ENCODE measurements at regions not wholly inside any gene's neighbourhood (a gene's known extent, or its start where the extent isn't known, plus 50 kb on each side); places are given as distances from the start of the nearest gene placed in this dataset.
"Not testable (repeated sequence)": the region's sequence is repeated elsewhere in the genome, so short reads cannot be mapped to it uniquely, and the experiment has no call there.

DNA sequence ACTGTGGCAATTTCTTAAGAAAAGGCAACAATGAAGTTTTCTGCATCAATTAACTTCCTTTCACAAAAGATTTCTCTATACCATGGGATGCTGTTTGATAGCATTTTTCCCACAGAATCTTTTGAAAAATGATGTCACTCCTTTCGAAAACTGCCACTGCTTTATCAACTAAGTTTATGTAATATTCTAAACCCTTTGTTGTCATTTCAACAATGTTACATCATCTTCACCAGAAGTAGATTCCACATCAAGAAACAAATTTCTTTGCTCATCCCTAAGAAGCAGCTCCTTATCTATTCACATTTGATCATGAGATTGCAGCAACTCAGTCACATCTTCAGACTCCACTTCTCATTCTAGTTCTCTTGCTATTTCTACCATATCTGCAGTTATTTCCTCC is 116.1 kb upstream of the KCND3 start:
- no peak for DNase-seq
- ATAC-seq = no peak

DNA sequence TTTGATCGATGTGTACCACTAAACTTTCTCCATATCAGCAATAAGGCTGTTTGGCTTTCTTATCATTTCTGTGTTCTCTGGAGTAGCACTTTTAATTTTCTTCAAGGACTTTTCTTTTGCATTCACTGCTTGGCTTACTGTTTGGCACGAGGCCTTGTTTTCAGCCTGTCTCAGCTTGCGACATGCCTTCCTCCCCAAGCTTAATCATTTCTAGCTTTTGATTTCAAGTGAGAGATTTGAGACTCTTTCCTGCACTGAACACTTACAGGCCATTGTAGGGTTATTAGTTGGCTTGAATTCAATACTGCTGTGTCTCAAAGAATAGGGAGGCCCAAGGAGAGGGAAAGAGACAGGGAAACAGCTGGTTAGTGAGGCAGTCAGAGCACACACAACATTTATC is 120.6 kb upstream of the KCND3 start:
- no peak for ATAC-seq

DNA sequence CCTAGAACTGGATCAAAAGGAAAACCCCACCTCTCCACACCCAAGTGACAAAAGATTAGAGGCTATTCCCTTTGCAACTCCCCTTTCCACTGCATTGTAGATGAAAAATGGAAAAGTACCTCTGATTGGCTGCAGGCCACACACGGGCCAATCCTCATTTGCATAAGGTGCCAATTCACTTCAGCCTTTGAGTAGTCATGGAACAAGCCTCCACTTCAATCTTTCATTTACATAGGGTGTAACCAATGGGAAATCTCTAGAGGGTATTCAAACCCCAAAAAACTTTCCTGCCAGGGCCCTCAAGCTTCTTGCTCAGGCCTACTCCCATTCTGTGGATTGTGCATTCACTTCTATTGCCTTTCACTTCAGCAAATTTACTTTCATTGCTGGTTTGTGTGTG is 122.3 kb upstream of the KCND3 start:
- DNase-seq (no peak), ATAC-seq (no peak)

More for the DNA sequence above, 120.6 kb upstream of the KCND3 start:
- no peak for DNase-seq

DNA sequence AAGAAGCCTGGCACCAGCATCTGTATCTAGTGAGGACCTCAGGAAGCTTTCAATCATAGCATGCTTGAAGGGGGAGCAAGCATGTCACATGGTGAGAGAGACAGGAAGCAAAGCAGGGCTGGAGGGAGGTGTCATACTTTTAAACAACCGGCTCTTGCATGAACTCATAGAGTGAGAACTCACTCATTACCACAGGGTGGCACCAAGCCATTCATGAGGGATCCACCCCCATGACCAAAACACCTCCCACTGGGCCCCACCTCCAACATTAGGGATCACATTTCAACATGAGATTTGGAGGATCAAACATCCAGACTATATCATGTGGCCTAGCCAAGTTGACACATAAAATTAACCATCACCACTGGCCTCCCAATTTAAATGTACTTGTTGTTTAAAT is 125.1 kb upstream of the KCND3 start:
- DNase-seq = no peak
- no peak for ATAC-seq

DNA sequence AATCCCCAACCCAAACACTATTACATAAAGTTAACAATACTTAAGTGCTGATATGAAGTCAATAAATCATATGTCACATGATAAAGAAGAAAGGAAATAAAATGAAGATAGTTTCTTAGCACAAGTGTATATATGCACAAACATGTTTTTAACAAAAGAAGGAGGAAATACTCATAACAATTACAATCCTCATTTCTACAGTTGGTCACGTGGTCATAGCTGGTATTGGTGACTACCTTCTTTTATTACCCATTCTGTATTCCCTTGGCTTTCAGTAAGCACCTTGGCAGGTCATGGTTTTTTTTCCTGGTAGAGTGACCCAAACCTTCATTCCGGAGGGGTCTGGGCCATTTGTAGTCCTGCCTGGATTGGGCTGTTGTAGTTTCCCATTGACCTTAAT is 137.1 kb upstream of the KCND3 start:
- DNase-seq = no peak
- no peak for ATAC-seq

DNA sequence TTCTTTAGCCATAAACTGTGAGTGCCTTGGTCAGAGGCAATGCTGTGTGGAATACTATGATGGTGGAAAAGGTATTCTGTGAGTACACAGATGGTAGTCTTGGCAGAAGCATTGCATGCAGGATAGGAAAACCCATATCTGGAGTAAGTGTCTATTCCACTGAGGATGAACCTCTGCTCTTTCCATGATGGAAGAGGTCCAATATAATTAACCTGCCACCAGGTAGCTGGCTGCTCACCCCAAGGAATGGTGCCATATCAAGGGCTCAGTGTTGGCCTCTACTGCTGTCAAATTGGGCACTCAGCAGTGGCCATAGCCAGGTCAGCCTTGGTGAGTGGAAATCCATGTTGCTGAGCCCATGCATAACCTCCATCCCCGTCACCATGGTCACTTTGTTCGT is 138.1 kb upstream of the KCND3 start:
- DNase-seq, ATAC-seq: not testable (repeated sequence)

DNA sequence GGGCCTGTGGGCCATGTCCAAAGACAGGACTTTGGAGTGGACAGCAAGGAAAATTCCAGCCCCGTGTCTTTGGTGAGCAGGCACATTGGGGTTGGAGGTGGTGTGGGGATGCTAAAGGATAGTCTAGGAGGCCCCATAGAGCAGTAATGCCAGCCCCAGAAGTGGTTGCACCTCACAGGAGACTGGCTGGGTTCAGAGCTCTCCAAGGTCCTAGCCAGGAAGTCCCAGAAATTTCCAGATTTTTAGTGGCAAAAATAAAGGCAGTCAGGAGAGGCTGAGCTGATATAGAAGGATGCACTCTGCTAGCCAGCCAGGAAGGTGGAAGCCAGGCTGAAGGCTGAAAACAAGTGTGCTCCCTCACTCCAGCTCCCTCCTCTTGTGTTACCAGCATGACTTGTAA is 144.0 kb upstream of the KCND3 start:
- DNase-seq = no peak
- no peak for ATAC-seq

DNA sequence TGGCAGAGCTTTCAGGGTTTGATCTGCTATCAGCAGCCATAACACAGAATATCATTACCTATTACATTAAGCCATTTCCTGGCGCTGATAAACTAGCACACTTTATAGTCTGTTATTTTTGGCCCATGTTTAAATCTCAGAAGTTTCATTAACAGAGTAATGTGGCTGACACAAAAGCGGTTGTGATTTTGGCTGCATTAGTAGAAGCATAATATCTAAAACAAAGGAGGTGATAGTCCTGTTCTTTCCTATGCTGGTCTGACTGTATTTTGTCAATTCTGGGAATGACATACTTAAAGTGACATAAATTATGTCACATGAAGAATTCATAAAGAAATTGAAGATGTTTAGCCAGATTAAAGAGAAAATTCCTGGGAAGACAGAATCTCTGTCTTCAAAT is 151.3 kb upstream of the KCND3 start:
- ATAC-seq = no peak
- no peak for DNase-seq

DNA sequence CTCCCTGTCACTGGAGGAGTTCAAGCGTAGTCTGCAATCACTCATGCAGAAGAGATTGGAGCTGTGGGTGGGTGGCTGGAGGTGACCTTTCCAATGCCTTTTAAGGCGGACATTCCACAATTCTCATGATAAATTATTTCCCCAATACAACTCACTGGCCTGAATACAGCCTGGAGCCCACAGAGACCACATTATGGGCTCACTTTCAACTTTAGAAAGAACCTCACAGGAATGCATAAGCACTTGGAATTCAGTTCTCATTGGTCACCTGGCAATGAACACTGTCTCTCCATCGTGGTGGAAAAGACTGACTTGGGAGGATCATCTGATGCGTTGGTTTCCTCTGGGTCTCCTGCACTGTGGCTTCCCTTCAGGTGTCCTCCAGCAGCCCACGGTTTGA is 151.8 kb upstream of the KCND3 start:
- ATAC-seq (no peak), DNase-seq (no peak)

DNA sequence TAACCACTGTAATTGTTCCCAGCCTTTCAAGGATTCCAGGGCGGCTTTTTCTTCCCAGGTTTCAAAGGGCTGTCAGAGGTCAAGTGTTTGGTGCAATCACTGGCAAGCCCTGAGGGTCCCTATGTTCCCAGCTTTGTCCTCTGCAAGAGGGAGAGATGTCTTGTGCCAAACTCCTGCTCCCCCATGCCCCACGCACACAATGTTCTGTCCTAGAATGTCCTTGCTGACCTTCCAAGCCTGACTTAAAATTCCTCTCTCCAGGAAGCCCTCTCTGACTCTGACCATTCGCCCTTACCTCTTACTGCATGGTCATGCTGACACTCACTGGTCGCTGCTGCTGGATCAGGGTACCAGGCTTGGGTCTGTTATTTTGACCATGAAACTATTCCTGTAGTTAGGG is 152.5 kb upstream of the KCND3 start:
- no peak for DNase-seq
- ATAC-seq = no peak

DNA sequence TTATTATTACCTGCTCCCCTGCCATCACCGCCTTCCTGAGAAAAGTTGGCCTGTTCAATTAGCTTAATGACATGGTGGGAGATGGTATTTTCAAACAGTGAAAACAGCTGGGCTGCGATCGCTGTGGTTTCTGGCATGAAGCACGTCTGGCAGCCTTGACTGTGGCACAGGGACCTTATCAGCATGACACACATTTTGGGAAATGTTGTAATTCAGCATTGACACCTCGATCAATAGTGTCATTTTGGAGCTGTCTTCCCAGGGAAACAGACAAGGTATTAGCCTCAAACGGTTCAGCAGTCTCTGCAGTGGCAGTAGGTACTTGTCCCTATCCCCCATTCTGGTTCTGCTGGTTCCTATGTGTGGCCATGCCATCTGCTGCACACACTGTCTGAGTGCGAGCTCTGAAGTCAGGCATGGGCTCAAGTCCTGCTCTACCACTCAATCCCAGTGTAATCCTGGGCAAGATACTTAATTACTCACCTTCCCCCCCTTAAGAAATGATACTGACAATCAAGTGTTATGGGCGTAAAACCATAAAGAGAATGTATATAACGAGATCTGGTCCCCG is 154.5 kb upstream of the KCND3 start:
- no peak for ATAC-seq

DNA sequence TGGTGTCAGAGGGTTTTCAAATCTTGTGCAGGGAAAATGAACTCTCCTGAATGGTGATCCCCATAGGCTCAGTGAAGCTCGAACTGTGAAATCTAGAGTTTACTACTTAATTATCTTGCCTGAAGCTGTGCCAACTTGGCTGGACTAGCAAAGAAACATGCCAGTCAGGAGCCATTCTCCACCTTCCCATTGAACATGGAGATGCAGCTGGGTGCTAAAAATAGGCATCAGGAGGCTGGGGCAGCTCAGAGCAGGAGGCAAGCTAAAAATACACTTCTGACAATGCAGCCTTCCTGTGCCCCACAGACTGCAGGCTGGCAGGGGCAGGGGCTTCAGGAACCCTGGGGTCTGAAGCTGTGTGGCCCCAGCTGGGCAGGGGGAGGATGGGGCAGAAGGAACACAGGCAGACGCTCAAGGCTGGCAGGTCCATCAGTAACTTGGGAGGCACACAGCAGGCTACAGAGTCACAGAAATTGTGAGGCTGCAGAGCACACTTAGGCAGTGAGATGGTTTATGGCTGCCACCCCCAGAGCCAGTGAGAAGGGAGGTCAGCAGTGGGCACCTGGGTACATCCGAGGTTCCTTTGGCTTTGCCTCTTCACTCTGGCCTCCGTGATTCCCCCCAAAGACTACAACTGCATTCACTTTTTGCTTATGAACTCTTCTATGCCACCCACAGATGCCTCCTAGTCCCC is 155.4 kb upstream of the KCND3 start:
- ATAC-seq (no peak), DNase-seq (no peak)

More for the DNA sequence above, 154.5 kb upstream of the KCND3 start:
- DNase-seq = no peak

DNA sequence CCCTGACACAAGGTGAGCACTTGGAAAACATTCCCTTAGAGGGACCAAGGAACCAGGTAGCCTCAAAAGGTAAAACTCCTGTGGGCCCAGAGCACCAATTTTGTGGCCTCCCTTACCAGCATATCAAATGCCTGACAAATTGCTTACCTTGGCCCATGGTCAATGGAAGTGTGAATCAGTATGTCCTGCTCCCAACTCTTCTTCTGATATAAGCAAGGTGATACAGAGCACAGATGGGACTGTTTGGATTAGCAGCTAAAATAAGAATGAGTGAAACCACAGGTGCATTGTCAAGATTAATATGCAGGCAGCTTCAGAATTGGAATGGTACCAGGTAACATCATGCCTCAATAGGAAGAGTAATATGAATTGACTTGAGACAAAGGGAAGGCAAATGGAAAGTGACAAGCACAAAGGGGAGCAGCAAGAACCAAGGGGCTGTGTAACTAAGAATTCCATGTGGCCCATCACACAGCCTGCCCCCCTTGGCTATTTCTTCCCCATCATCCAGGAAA is 156.8 kb upstream of the KCND3 start:
- DNase-seq (no peak), ATAC-seq (no peak)

DNA sequence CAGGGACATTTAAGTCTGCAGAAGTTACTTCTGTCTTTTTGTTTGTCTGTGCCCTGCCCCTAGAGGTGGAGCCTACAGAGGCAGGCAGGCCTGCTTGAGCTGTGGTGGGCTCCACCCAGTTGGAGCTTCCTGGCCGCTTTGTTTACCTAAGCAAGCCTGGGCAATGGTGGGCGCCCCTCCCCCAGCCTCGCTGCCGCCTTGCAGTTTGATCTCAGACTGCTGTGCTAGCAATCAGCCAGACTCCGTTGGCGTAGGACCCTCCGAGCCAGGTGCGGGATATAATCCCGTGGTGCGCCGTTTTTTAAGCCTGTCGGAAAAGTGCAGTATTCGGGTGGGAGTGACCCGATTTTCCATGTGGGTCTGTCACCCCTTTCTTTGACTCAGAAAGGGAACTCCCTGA is 170.7 kb upstream of the KCND3 start:
- DNase-seq, ATAC-seq: not testable (repeated sequence)

DNA sequence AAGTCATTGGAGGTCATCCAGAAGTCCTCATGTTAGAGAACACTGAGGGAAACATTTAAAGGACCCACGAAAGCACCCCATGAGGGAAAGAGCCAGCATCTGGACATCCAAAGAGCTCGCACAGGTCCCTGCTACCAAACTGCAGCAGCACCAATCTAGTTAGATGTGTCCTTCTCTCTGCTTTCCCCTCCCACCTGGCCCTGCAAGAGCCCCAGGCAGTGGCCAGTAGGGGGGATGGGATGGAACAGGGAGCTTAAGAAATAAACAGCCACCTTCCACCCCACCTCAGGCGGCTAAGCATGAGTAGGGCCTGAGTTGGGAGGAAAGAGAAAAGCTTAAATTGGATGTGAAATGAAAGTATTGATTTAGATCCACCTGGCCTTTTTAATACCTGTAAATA is 175.9 kb upstream of the KCND3 start:
- no peak for ATAC-seq
- DNase-seq = no peak

DNA sequence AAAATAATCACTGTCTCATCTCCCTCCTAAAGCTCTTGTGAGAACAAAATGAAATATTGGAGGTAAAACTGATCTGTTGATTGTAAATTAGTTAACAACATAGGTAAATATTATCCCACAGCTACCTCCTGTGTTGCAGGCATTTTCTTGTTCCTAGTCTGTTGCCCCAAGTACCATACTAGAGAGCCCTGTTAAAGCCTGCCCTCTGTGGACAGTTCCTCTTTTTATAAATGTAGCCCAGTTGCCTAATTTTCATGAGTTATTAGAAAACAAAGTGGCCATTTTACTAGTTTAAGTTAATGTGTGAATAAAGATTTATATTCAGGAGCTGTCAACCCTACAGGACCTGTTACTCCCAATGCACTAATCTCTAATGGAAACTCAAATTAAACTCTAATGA is 180.0 kb upstream of the KCND3 start:
- no peak for ATAC-seq
- DNase-seq = no peak

DNA sequence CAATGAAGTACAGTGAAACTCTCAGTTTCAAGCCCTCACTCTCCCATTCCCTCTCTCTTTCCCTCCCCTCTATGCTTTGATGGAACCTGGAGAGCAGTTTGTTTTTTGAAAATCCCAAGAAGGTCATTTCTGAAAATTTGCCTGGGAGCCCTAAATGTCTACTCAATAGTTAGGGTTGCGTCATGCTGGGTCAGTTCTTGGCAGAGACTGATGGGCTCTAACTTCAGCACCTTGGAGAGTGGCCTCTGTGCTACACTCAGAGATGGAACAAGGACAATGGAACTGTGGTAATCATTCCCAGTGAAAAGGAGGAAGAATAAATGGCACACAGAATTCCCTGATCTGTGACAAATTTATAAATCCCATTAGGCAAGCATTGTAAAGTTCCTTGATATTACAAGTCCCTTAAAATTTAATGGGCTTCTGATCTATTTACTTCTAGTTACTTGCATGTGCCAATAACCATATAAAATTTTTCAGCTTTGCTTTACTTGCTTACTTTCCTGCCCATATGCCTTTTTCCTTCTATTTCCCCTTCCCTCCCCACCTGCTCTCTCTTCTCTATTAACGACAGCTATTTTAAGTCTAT is 182.9 kb upstream of the KCND3 start:
- DNase-seq (peak; percentile 5), ATAC-seq (no peak)

DNA sequence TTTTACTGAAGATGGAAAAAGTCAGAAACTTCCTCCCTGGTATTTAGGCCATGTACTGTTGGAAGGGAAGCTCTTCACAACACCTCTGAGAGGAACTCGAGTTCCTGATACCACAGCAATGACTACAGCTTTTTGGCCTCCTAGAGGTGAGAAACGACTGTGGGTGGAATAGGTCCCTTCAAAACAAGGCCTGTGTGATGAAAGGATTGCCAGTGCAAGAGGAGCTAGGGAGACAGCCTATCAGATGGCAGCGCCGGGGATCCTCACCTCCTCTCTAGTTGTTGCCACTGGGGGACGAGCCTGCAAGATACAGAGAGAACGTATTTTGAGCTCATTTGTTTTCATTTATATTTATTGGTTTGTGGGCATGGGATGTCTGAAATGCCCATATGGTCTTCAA is 187.8 kb upstream of the KCND3 start:
- DNase-seq (no peak), ATAC-seq (no peak)

DNA sequence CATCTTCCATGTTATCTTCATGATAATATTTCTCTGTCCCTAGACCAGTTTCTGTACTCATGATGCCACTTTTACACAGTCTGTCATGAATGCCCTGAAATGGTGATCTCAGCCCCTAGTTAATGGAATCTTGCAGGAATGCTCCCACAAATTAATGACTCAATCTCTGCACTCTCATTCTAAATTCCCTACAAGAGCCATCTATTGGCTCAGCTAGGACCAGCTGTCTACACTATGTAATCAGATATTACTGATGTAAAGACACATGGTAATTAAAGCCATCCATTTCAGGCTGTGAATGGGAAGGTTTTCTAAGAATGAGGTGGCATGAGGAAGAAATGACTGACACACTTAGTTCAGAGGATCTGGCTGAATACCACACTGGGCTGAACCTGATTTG is 199.1 kb upstream of the KCND3 start:
- ATAC-seq = no peak
- no peak for DNase-seq

DNA sequence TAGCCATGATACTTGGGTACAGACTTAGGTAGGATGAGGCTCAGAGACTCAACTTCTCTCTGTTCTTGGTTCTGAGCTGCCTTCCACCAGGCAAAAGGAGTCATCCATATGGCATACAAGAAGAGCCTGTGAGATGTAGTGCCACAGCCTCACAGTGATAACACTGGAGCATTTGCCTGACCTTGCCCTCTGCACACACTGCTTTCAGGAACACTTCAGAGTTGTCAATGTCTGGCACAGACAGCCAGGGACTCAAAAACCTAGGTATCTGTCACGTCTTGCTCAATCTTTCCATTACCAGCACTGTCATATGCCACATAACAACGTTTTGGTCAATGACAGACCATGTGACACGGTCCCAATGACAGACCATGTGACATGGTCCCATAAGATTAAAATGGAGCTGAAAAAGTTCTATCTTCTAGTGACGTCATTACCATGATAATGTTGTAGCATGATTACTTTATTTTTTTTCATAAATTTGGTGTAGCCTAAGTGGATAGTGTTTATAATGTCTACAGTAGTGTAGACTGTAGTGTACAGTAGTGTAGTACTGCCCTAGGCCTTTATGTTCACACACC is 199.9 kb upstream of the CTTNBP2NL start:
- no peak for DNase-seq
- ATAC-seq = no peak

DNA sequence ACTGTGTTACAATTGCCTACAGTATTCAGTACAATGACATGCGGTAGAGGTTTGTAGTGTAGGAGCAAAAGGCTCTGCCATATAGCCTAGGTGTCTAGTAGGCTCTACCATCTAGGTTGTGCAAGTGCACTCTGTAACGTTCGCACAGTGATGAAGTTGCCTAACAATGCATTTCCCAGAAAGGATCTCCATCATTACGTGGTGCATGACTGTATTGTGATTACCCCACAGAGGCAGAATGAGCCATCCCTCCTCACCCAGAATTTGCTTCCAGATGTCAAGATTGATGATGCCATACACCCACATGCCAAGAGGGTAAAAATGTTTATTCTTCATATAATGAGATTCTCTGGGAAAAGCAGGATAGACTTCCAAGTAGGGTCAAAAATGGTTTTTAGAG is 199.3 kb upstream of the CTTNBP2NL start:
- no peak for DNase-seq

DNA sequence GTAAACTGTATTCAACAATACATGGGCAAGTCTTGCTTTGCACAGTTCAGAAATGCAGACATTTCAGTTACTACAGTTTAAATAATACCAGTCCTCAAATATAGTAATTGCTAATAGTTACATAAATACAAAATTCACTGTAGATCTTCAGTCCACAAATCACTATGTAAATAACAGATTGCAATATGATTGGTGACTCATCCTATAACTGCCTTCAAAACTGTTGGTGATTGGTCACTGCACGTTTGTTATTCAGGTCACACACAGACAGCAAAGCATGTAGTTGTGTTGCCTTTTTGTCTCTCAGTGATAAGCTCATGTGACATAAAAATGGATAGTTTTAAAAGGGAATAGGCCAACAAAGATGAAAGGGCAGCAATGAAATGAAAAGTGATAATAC is 186.5 kb upstream of the CTTNBP2NL start:
- DNase-seq (no peak), ATAC-seq (no peak)

More for the DNA sequence above, 199.3 kb upstream of the CTTNBP2NL start:
- ATAC-seq = no peak

DNA sequence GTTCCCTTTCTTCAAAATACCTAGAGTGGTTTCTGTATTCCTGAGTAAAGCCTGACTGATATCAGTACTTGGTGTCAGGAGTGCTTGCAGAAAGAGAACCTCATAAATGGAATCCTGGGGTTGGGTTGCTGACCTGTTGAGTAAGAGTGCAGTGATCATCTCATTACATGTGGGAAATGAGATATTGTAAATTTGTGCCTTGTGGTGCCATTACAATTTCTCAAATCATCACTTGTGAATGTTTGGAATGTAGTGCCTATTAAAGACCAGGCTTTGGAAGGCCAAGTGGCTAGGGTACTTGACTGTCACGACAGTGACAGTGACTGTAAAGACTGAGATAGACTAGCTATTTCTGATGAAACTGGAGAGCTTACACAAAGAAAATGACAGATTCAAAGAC is 176.7 kb upstream of the CTTNBP2NL start:
- no peak for DNase-seq
- no peak for ATAC-seq
